ENCODE measurements at regions not wholly inside any gene's neighbourhood (a gene's known extent, or its start where the extent isn't known, plus 50 kb on each side); places are given as distances from the start of the nearest gene placed in this dataset.

GRCh38 chr2:6434438-6434837, 431.3 kb downstream of the CMPK2 start:
- Histone ChIP-seq H3K27me3 (no peaks in the 10 kb centered on the region), H3K4me3 (no peak overlapping the region), H3K4me1 (no peaks in the 10 kb centered on the region), H3K36me3 (no peaks in the 10 kb centered on the region), H3K9me3 (no peaks in the 10 kb centered on the region), H3K27ac (no peak overlapping the region)
- TF ChIP-seq POLR2A (IDR thresholded peaks at IDR 0.05) (no peak), CTCF (IDR thresholded peaks at IDR 0.05) (no peak)
- intact Hi-C loops (cut with DNase I): no loop called here
- 74 to 78% methylated on average over 6 of the region's 6 CpGs for WGBS, 2 donors
- no peak for DNase-seq

GRCh38 chr2:6441800-6442199, 423.9 kb downstream of the CMPK2 start:
- Histone ChIP-seq H3K27ac (no peak overlapping the region), H3K4me3 (no peak overlapping the region), H3K36me3 (no peaks in the 10 kb centered on the region), H3K27me3 (no peaks in the 10 kb centered on the region), H3K9me3 (no peaks in the 10 kb centered on the region), H3K4me1 (no peaks in the 10 kb centered on the region)
- TF ChIP-seq POLR2A (IDR thresholded peaks at IDR 0.05) (no peak), CTCF (IDR thresholded peaks at IDR 0.05) (no peak)
- intact Hi-C loops (cut with DNase I): no loop called here
- WGBS, 2 donors: 77 to 80% methylated on average over 2 of the region's 2 CpGs
- DNase-seq: no peak

- Histone ChIP-seq H3K27me3 (no peaks in the 10 kb centered on the region), H3K27ac (no peak overlapping the region), H3K4me3 (no peak overlapping the region), H3K4me1 (no peaks in the 10 kb centered on the region), H3K36me3 (no peaks in the 10 kb centered on the region), H3K9me3 (no peaks in the 10 kb centered on the region)
- no peak for DNase-seq
- intact Hi-C loops (cut with DNase I): no loop called here
- TF ChIP-seq POLR2A (IDR thresholded peaks at IDR 0.05) (no peak), CTCF (IDR thresholded peaks at IDR 0.05) (no peak)
- WGBS, 2 donors: 37 to 54% methylated on average over 3 of the region's 3 CpGs
Measured at GRCh38 chr2:6442252-6442985, 423.3 kb downstream of the CMPK2 start.

GRCh38 chr2:6443061-6443823, 422.5 kb downstream of the CMPK2 start:
- intact Hi-C loops (cut with DNase I): no loop called here
- 76 to 84% methylated on average over 4 of the region's 4 CpGs for WGBS, 2 donors
- no peak for DNase-seq

More at GRCh38 chr2:6443061-6443823, 422.5 kb downstream of the CMPK2 start:
- Histone ChIP-seq H3K9me3 (no peaks in the 10 kb centered on the region), H3K4me1 (no peaks in the 10 kb centered on the region), H3K36me3 (no peaks in the 10 kb centered on the region), H3K27me3 (no peaks in the 10 kb centered on the region), H3K4me3 (no peak overlapping the region), H3K27ac (no peak overlapping the region)
- TF ChIP-seq CTCF (IDR thresholded peaks at IDR 0.05): no peak
- TF ChIP-seq POLR2A (IDR thresholded peaks at IDR 0.05): no peak

Data from esophagus squamous epithelium (tissue), 5 donors.